ENCODE measurements at regions not wholly inside any gene's neighbourhood (a gene's known extent, or its start where the extent isn't known, plus 50 kb on each side); places are given as distances from the start of the nearest gene placed in this dataset.

- Histone ChIP-seq H3K9me3 (no peaks in the 10 kb centered on the region), H3K36me3 (no peaks in the 10 kb centered on the region), H3K27ac (no peak overlapping the region), H3K27me3 (no peaks in the 10 kb centered on the region), H3K4me3 (no peak overlapping the region), H3K4me1 (no peaks in the 10 kb centered on the region)
- intact Hi-C loops (cut with DNase I) = loop anchor here (10.0 kb wide), 1 partner anchor 357 kb away; no protein-coding TSS in a partner anchor
- ATAC-seq = no peak
- TF ChIP-seq CTCF (IDR thresholded peaks at IDR 0.05) = no peak
- DNase-seq = no peak
These were observed 77.5 kb downstream of the PHETA1 start for GRCh38 chr12:111291357-111291756.

GRCh38 chr12:111288771-111289170, 80.1 kb downstream of the PHETA1 start:
- Histone ChIP-seq H3K4me3 (no peak overlapping the region), H3K4me1 (no peaks in the 10 kb centered on the region), H3K27ac (no peak overlapping the region), H3K9me3 (no peaks in the 10 kb centered on the region), H3K36me3 (no peaks in the 10 kb centered on the region), H3K27me3 (no peaks in the 10 kb centered on the region)
- no peak for TF ChIP-seq CTCF (IDR thresholded peaks at IDR 0.05)
- no peak for DNase-seq
- ATAC-seq = no peak
- intact Hi-C loops (cut with DNase I) = no loop called here

- intact Hi-C loops (cut with DNase I) = no loop called here
- TF ChIP-seq CTCF (IDR thresholded peaks at IDR 0.05) = no peak
- no peaks in the 10 kb centered on the region for H3K36me3 ChIP-seq
- H3K4me3 ChIP-seq = no peak overlapping the region
- no peaks in the 10 kb centered on the region for H3K27me3 ChIP-seq
- ATAC-seq = no peak
- H3K9me3 ChIP-seq = no peaks in the 10 kb centered on the region
- H3K27ac ChIP-seq = no peak overlapping the region
- DNase-seq = no peak
- H3K4me1 ChIP-seq = no peaks in the 10 kb centered on the region
These were observed 81.6 kb downstream of the PHETA1 start for GRCh38 chr12:111287125-111287900.

- ATAC-seq (no peak), DNase-seq (no peak)
- Histone ChIP-seq H3K36me3 (no peaks in the 10 kb centered on the region), H3K4me1 (no peaks in the 10 kb centered on the region), H3K27ac (no peak overlapping the region), H3K4me3 (no peak overlapping the region), H3K27me3 (no peaks in the 10 kb centered on the region), H3K9me3 (no peaks in the 10 kb centered on the region)
- intact Hi-C loops (cut with DNase I) = no loop called here
- no peak for TF ChIP-seq CTCF (IDR thresholded peaks at IDR 0.05)
These were observed 83.7 kb downstream of the PHETA1 start for GRCh38 chr12:111285200-111285599.

GRCh38 chr12:111284709-111285108, 84.2 kb downstream of the PHETA1 start:
- DNase-seq (no peak), ATAC-seq (no peak)
- Histone ChIP-seq H3K9me3 (no peaks in the 10 kb centered on the region), H3K4me3 (no peak overlapping the region), H3K36me3 (no peaks in the 10 kb centered on the region), H3K27me3 (no peaks in the 10 kb centered on the region), H3K27ac (no peak overlapping the region), H3K4me1 (no peaks in the 10 kb centered on the region)
- TF ChIP-seq CTCF (IDR thresholded peaks at IDR 0.05) = no peak
- intact Hi-C loops (cut with DNase I) = no loop called here

Data from upper lobe of right lung (tissue), 1 donor.